Liver (tissue), 7 donors: ENCODE measurements at regions not wholly inside any gene's neighbourhood (a gene's known extent, or its start where the extent isn't known, plus 50 kb on each side); places are given as distances from the start of the nearest gene placed in this dataset.

Experiments
- DNase-seq: peaks from one replicate; pipeline ENCODE4 v3.0.0-alpha.2; 2017; ENCODE audit warnings: low spot score
- H3K27ac ChIP-seq, 2 donors: one replicate each; pipeline ENCODE4 v1.7.0; 2013; ENCODE audit warnings: inconsistent platforms in 2 of 2, low read length in 2 of 2, control low read depth in 1 of 2, low read depth in 1 of 2, mild to moderate bottlenecking in 1 of 2
- H3K27me3 ChIP-seq, 4 donors: one replicate each; pipeline versions ENCODE4 v1.6.1 to v1.7.0; 2013; ENCODE audit warnings: low read length in 3 of 4, inconsistent platforms in 1 of 4, mild to moderate bottlenecking in 1 of 4, moderate library complexity in 1 of 4; ENCODE audit not compliant: control insufficient read depth in 4 of 4, insufficient read depth in 4 of 4
- H3K36me3 ChIP-seq, 4 donors: one replicate each; pipeline versions ENCODE4 v1.6.1 to v1.7.0; 2013; ENCODE audit warnings: low read length in 3 of 4, mild to moderate bottlenecking in 3 of 4, low read depth in 1 of 4, moderate library complexity in 1 of 4; ENCODE audit not compliant: control insufficient read depth in 4 of 4, insufficient read depth in 3 of 4
- H3K4me1 ChIP-seq, 4 donors: one replicate each; pipeline versions ENCODE4 v1.6.1 to v1.7.0; 2013; ENCODE audit warnings: low read length in 3 of 4, mild to moderate bottlenecking in 3 of 4, moderate library complexity in 1 of 4; ENCODE audit not compliant: control insufficient read depth in 4 of 4, insufficient read depth in 4 of 4
- H3K4me3 ChIP-seq, 3 donors: one replicate each; pipeline versions ENCODE4 v1.6.1 to v1.7.0; 2013; ENCODE audit warnings: low read length in 3 of 3, control low read depth in 1 of 3, low read depth in 1 of 3, mild to moderate bottlenecking in 1 of 3
- H3K9ac ChIP-seq, 2 donors: one replicate each; pipeline ENCODE4 v1.7.0; 2013; ENCODE audit warnings: low read length in 2 of 2, mild to moderate bottlenecking in 2 of 2, moderate library complexity in 2 of 2, control low read depth in 1 of 2, low read depth in 1 of 2
- H3K9me3 ChIP-seq, 4 donors: one replicate each; pipeline versions ENCODE4 v1.6.1 to v1.7.0; 2013; ENCODE audit warnings: low read length in 3 of 4; ENCODE audit not compliant: control insufficient read depth in 4 of 4
- EGR1 ChIP-seq, 2 donors: IDR thresholded peaks; 2 replicates each; pipeline ENCODE4 v1.6.1; 2016 to 2018; ENCODE audit warnings: antibody characterized with exemption in 2 of 2, low read depth in 2 of 2
- FOXA1 ChIP-seq: IDR thresholded peaks from 2 replicates; pipeline ENCODE4 v1.6.1; 2016; ENCODE audit warnings: antibody characterized with exemption
- FOXA2 ChIP-seq: IDR thresholded peaks from 2 replicates; pipeline ENCODE4 v1.6.1; 2016; ENCODE audit warnings: antibody characterized with exemption
- GABPA ChIP-seq, 2 donors: IDR thresholded peaks in 1 of 2; conservative IDR thresholded peaks in 1 of 2; 2 replicates each; pipeline ENCODE4 v1.6.1; 2016; ENCODE audit warnings: antibody characterized with exemption in 2 of 2, mild to moderate bottlenecking in 1 of 2, moderate library complexity in 1 of 2
- HNF4A ChIP-seq, 2 donors: conservative IDR thresholded peaks; 2 replicates each; pipeline ENCODE4 v1.6.1; 2016; ENCODE audit warnings: antibody characterized with exemption in 2 of 2, mild to moderate bottlenecking in 2 of 2
- HNF4G ChIP-seq: IDR thresholded peaks from 2 replicates; pipeline ENCODE4 v1.6.1; 2016; ENCODE audit warnings: antibody characterized with exemption
- JUND ChIP-seq, 2 donors: IDR thresholded peaks; 2 replicates each; pipeline ENCODE4 v1.6.1; 2016; ENCODE audit warnings: antibody characterized with exemption in 2 of 2
- NR2F2 ChIP-seq: IDR thresholded peaks from 2 replicates; pipeline ENCODE4 v1.6.1; 2016; ENCODE audit warnings: antibody characterized with exemption
- RAD21 ChIP-seq, 2 donors: IDR thresholded peaks; 2 replicates each; pipeline ENCODE4 v1.6.1; 2016; ENCODE audit warnings: antibody characterized with exemption in 2 of 2, mild to moderate bottlenecking in 2 of 2
- RXRA ChIP-seq, 2 donors: IDR thresholded peaks; 2 replicates each; pipeline ENCODE4 v1.6.1; 2017 to 2018; ENCODE audit warnings: antibody characterized with exemption in 2 of 2, mild to moderate bottlenecking in 1 of 2
- SP1 ChIP-seq: IDR thresholded peaks from 2 replicates; pipeline ENCODE4 v1.6.1; 2018; ENCODE audit warnings: antibody characterized with exemption, mild to moderate bottlenecking
- TAF1 ChIP-seq: conservative IDR thresholded peaks from 2 replicates; pipeline ENCODE4 v1.6.1; 2016; ENCODE audit warnings: antibody characterized with exemption, mild to moderate bottlenecking
- YY1 ChIP-seq: IDR thresholded peaks from 2 replicates; pipeline ENCODE4 v1.6.1; 2016; ENCODE audit warnings: antibody characterized with exemption, mild to moderate bottlenecking
- TF ChIP-seq, protein P1 (sequence below): IDR thresholded peaks from 2 replicates; pipeline ENCODE4 v1.6.1; 2016; ENCODE audit warnings: antibody characterized with exemption
- TF ChIP-seq, protein P2 (sequence below): fragments of 150-350 bp; IDR thresholded peaks from 2 replicates; pipeline ENCODE4 v1.5.1; 2017; ENCODE audit warnings: improper control_type of control experiment, low read depth, low read length; ENCODE audit not compliant: missing input control
- TF ChIP-seq, protein P3 (sequence below): IDR thresholded peaks from 2 replicates; pipeline ENCODE4 v1.6.1; 2016; ENCODE audit warnings: antibody characterized with exemption, mild to moderate bottlenecking
- TF ChIP-seq, protein P4 (sequence below): IDR thresholded peaks from 2 replicates; pipeline ENCODE4 v1.6.1; 2016; ENCODE audit warnings: antibody characterized with exemption
- TF ChIP-seq, protein P5 (sequence below): IDR thresholded peaks from 2 replicates; pipeline ENCODE4 v1.6.1; 2016; ENCODE audit warnings: antibody characterized with exemption
- donor health status: healthy.
- donor health status: healthy.
- donor health status: healthy.
- donor health status: healthy.

DNA sequence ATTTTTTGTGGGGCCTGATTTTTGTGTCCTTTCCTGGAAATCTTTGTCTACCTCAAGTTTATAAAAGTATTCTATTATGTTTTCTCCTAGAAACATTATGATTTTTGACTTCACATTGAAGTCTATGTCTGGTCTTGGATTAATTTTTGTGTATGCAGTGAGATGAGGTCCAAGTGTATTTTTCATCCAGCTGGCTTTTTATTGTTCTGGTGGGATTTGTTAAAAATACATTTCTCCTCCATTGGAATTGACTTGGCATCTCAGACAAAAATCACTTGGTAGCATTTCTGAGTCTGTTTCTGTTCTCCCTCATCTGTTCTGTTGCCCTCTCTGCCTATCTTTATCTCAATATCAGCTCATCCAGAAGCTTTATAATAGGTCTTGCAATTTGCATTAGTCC is 109.0 kb downstream of the IRX1 start:
- H3K27me3 ChIP-seq = no peaks in the 10 kb centered on the region
- H3K4me1 ChIP-seq = no peaks in the 10 kb centered on the region
- no peak overlapping the region for H3K4me3 ChIP-seq
- DNase-seq = no peak
- H3K9me3 ChIP-seq = peaks cover 0 to 2% (median 0%) of the 10 kb centered on the region in 4 donors
- TF ChIP-seq, protein P1, sequence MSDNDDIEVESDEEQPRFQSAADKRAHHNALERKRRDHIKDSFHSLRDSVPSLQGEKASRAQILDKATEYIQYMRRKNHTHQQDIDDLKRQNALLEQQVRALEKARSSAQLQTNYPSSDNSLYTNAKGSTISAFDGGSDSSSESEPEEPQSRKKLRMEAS = no peak
- TF ChIP-seq NR2F2 (no peak), TAF1 (no peak), RAD21 (IDR thresholded peaks at IDR 0.05) (no peak), RXRA (IDR thresholded peaks at IDR 0.05) (no peak), YY1 (no peak), SP1 (no peak), FOXA2 (no peak), EGR1 (IDR thresholded peaks at IDR 0.05; ENCODE audit: low read depth in 2 of 2) (no peak), HNF4A (conservative IDR thresholded peaks at IDR 0.05) (no peak), JUND (IDR thresholded peaks at IDR 0.05) (no peak), HNF4G (no peak), GABPA (IDR thresholded peaks at IDR 0.05 in 1 of 2, conservative IDR thresholded peaks at IDR 0.05 in 1 of 2) (no peak), FOXA1 (no peak)
- TF ChIP-seq, protein P2, sequence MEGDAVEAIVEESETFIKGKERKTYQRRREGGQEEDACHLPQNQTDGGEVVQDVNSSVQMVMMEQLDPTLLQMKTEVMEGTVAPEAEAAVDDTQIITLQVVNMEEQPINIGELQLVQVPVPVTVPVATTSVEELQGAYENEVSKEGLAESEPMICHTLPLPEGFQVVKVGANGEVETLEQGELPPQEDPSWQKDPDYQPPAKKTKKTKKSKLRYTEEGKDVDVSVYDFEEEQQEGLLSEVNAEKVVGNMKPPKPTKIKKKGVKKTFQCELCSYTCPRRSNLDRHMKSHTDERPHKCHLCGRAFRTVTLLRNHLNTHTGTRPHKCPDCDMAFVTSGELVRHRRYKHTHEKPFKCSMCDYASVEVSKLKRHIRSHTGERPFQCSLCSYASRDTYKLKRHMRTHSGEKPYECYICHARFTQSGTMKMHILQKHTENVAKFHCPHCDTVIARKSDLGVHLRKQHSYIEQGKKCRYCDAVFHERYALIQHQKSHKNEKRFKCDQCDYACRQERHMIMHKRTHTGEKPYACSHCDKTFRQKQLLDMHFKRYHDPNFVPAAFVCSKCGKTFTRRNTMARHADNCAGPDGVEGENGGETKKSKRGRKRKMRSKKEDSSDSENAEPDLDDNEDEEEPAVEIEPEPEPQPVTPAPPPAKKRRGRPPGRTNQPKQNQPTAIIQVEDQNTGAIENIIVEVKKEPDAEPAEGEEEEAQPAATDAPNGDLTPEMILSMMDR = no peak
- TF ChIP-seq, protein P3, sequence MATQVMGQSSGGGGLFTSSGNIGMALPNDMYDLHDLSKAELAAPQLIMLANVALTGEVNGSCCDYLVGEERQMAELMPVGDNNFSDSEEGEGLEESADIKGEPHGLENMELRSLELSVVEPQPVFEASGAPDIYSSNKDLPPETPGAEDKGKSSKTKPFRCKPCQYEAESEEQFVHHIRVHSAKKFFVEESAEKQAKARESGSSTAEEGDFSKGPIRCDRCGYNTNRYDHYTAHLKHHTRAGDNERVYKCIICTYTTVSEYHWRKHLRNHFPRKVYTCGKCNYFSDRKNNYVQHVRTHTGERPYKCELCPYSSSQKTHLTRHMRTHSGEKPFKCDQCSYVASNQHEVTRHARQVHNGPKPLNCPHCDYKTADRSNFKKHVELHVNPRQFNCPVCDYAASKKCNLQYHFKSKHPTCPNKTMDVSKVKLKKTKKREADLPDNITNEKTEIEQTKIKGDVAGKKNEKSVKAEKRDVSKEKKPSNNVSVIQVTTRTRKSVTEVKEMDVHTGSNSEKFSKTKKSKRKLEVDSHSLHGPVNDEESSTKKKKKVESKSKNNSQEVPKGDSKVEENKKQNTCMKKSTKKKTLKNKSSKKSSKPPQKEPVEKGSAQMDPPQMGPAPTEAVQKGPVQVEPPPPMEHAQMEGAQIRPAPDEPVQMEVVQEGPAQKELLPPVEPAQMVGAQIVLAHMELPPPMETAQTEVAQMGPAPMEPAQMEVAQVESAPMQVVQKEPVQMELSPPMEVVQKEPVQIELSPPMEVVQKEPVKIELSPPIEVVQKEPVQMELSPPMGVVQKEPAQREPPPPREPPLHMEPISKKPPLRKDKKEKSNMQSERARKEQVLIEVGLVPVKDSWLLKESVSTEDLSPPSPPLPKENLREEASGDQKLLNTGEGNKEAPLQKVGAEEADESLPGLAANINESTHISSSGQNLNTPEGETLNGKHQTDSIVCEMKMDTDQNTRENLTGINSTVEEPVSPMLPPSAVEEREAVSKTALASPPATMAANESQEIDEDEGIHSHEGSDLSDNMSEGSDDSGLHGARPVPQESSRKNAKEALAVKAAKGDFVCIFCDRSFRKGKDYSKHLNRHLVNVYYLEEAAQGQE = no peak
- TF ChIP-seq, protein P4, sequence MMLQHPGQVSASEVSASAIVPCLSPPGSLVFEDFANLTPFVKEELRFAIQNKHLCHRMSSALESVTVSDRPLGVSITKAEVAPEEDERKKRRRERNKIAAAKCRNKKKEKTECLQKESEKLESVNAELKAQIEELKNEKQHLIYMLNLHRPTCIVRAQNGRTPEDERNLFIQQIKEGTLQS = no peak
- TF ChIP-seq, protein P5, sequence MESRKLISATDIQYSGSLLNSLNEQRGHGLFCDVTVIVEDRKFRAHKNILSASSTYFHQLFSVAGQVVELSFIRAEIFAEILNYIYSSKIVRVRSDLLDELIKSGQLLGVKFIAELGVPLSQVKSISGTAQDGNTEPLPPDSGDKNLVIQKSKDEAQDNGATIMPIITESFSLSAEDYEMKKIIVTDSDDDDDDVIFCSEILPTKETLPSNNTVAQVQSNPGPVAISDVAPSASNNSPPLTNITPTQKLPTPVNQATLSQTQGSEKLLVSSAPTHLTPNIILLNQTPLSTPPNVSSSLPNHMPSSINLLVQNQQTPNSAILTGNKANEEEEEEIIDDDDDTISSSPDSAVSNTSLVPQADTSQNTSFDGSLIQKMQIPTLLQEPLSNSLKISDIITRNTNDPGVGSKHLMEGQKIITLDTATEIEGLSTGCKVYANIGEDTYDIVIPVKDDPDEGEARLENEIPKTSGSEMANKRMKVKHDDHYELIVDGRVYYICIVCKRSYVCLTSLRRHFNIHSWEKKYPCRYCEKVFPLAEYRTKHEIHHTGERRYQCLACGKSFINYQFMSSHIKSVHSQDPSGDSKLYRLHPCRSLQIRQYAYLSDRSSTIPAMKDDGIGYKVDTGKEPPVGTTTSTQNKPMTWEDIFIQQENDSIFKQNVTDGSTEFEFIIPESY = no peak
- no peak overlapping the region for H3K27ac ChIP-seq
- no peaks in the 10 kb centered on the region for H3K36me3 ChIP-seq
- H3K9ac ChIP-seq = no peak overlapping the region
